HCT116 (cell line): ENCODE measurements at regions not wholly inside any gene's neighbourhood (a gene's known extent, or its start where the extent isn't known, plus 50 kb on each side); places are given as distances from the start of the nearest gene placed in this dataset.

Experiments
- ATAC-seq: fragments of 200-7000 bp; cut with Tn5 transposase; 2 replicates; pipeline ENCODE4 v1.9.1; 2020; ENCODE audit warnings: mild to moderate bottlenecking, moderate library complexity
- BruUV-seq: library from RNA; stranded (reverse); fragments of 400-500 nt; replicated peaks from 2 replicates; lab custom pipeline; 2021; lab: Mats Ljungman, UMichigan
- CTCF ChIA-PET: fragments of 300-600 bp; sonication (Branson Sonifier 250); formaldehyde crosslinking; loops from one replicate; lab custom pipeline; 2021; ENCODE audit warnings: antibody characterized with exemption; lab: Charles Lee
- POLR2A ChIA-PET: fragments of 300-600, 350-600 bp; sonication (Branson Sonifier 250); formaldehyde crosslinking; loops from one replicate; lab custom pipeline; 2021; ENCODE audit warnings: antibody characterized with exemption; lab: Charles Lee
- RAD21 ChIA-PET, 2 experiments: fragments of 300-600 bp; sonication (Branson Sonifier 250); formaldehyde crosslinking; loops; one replicate each; lab custom pipeline; 2023; ENCODE audit warnings: low total read pairs in 2 of 2; ENCODE audit not compliant: uncharacterized antibody in 2 of 2, unreplicated experiment in 2 of 2, low non-redundant PET in 1 of 2; lab: Charles Lee
- DNase-seq: peaks from one replicate; pipeline ENCODE4 v3.0.0-alpha.2; 2010; ENCODE audit warnings: low read depth, low spot score
- H2AFZ ChIP-seq: fragments of 200-600 bp; shearing (Covaris generic), sonication (generic); 2 replicates; pipeline ENCODE4 v1.6.1; 2017; ENCODE audit warnings: low read depth, mixed run types, mixed read lengths, antibody characterized with exemption, low read length; ENCODE audit not compliant: poor library complexity, severe bottlenecking
- H3K27ac ChIP-seq: 2 replicates; pipeline ENCODE4 v1.5.1; 2012; ENCODE audit warnings: low read depth, low read length
- H3K27me3 ChIP-seq: fragments of 200-600 bp; sonication (generic); 2 replicates; pipeline ENCODE4 v1.6.1; 2016; ENCODE audit warnings: mixed run types, low read length, mixed read lengths; ENCODE audit not compliant: insufficient read depth
- H3K36me3 ChIP-seq, 2 experiments: fragments of 200-500 bp in 1 of 2; fragments of 200-600 bp in 1 of 2; sonication (Bioruptor generic) in 1 of 2; sonication (generic) in 1 of 2; 2 replicates each; pipeline versions ENCODE4 v1.5.1 to v1.6.1; 2014 to 2016; ENCODE audit warnings: low read length in 2 of 2, inconsistent platforms in 1 of 2, mixed read lengths in 1 of 2, mixed run types in 1 of 2; ENCODE audit not compliant: insufficient read depth in 2 of 2, control insufficient read depth in 1 of 2
- H3K4me1 ChIP-seq, 2 experiments: fragments of 200-600 bp in 1 of 2; sonication (generic) in 1 of 2; 2 replicates each; pipeline versions ENCODE4 v1.5.1 to v1.6.1; 2012 to 2017; ENCODE audit warnings: low read length in 2 of 2, inconsistent platforms in 1 of 2, mild to moderate bottlenecking in 1 of 2, mixed read lengths in 1 of 2, mixed run types in 1 of 2, moderate library complexity in 1 of 2; ENCODE audit not compliant: insufficient read depth in 2 of 2, control insufficient read depth in 1 of 2
- H3K4me2 ChIP-seq: fragments of 200-600 bp; sonication (generic); 2 replicates; pipeline ENCODE4 v1.6.1; 2017; ENCODE audit warnings: mixed run types, low read length, mixed read lengths
- H3K4me3 ChIP-seq, 2 experiments: fragments of 200-600 bp in 1 of 2; sonication (generic) in 1 of 2; replicated peaks in 1 of 2; 2 replicates each; pipeline ENCODE4 v1.5.1; 2011 to 2016; ENCODE audit warnings: low read length in 2 of 2, control low read depth in 1 of 2, low read depth in 1 of 2, mild to moderate bottlenecking in 1 of 2, mixed read lengths in 1 of 2, mixed run types in 1 of 2
- H3K79me2 ChIP-seq: fragments of 200-600 bp; sonication (generic); 2 replicates; pipeline ENCODE4 v1.6.1; 2017; ENCODE audit warnings: mild to moderate bottlenecking, mixed run types, low read length, moderate library complexity, mixed read lengths; ENCODE audit not compliant: insufficient read depth
- H3K9ac ChIP-seq: fragments of 200-600 bp; sonication (generic); 2 replicates; pipeline ENCODE4 v1.6.1; 2016; ENCODE audit warnings: low read length, mixed read lengths
- H3K9me2 ChIP-seq: fragments of 200-600 bp; sonication (generic), shearing (Covaris generic); 2 replicates; pipeline ENCODE4 v1.6.1; 2017; ENCODE audit warnings: mixed run types, mild to moderate bottlenecking, moderate library complexity; ENCODE audit not compliant: insufficient read depth
- H3K9me3 ChIP-seq, 2 experiments: fragments of 200-500 bp in 1 of 2; fragments of 200-600 bp in 1 of 2; sonication (Bioruptor generic) in 1 of 2; sonication (generic) in 1 of 2; 2 replicates each; pipeline ENCODE4 v1.6.1; 2014 to 2017; ENCODE audit warnings: low read length in 2 of 2, mixed read lengths in 2 of 2, inconsistent platforms in 1 of 2, low read depth in 1 of 2, mild to moderate bottlenecking in 1 of 2, mixed run types in 1 of 2, moderate library complexity in 1 of 2; ENCODE audit not compliant: control insufficient read depth in 1 of 2, insufficient read depth in 1 of 2
- H4K20me1 ChIP-seq: fragments of 200-600 bp; sonication (generic), shearing (Covaris generic); 2 replicates; pipeline ENCODE4 v1.6.1; 2017; ENCODE audit warnings: mixed run types, mild to moderate bottlenecking, moderate library complexity; ENCODE audit not compliant: insufficient read depth
- CEBPB ChIP-seq: IDR thresholded peaks from 2 replicates; pipeline ENCODE4 v1.6.1; 2012; ENCODE audit warnings: low read depth
- EZH2phosphoT487 ChIP-seq: fragments of 200-600 bp; IDR thresholded peaks from 2 replicates; pipeline ENCODE4 v1.6.1; 2018; ENCODE audit warnings: antibody characterized with exemption, borderline replicate concordance
- POLR2A ChIP-seq: IDR thresholded peaks from 2 replicates; pipeline ENCODE4 v1.7.0; 2011; ENCODE audit warnings: borderline replicate concordance; ENCODE audit not compliant: insufficient read depth, insufficient read length; ENCODE audit errors: extremely low read depth
- POLR2AphosphoS5 ChIP-seq: IDR thresholded peaks from 2 replicates; pipeline ENCODE4 v1.6.1; 2011; ENCODE audit warnings: mild to moderate bottlenecking, low read depth, low read length, moderate library complexity
- SIN3A ChIP-seq: IDR thresholded peaks from 2 replicates; pipeline ENCODE4 v1.6.1; 2012; ENCODE audit warnings: low read depth
- TCF7L2 ChIP-seq: IDR thresholded peaks from 2 replicates; pipeline ENCODE4 v1.7.0; 2011; ENCODE audit warnings: borderline replicate concordance, inconsistent platforms; ENCODE audit not compliant: insufficient read depth, insufficient read length; ENCODE audit errors: extremely low read depth
- ZNF274 ChIP-seq: fragments of 200-500 bp; sonication (Bioruptor generic); IDR thresholded peaks from 2 replicates; pipeline ENCODE4 v1.6.1; 2014; ENCODE audit warnings: mild to moderate bottlenecking, low read depth, low read length, inconsistent platforms
- intact Hi-C: fragments of 100-400 bp; cut with micrococcal nuclease; formaldehyde crosslinking; loops from 2 replicates; pipeline ENCODE4 v1.10.0; 2022

DNA sequence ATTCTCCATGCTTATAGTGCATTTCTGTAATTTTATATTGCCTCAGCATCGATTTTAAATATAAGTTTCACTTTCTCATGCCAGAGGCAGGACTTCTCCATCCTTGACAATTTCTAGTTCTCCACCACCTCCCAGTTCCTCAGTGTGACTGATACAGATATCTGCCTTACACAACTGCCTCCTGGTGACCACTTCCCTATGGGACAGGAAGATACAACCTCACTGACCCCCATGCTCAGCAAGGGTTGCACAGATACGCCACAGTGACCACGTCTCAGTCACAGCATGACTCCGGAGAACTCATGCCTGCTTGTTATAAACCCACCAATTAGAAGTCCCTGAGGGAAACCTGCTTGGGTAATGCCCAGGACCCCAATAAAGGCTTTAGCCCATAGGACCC, 284.0 kb upstream of the MC4R start:
- Histone ChIP-seq H3K36me3 (no peaks in the 10 kb centered on the region), H3K4me3 (no peak overlapping the region), H3K27ac (no peak overlapping the region), H3K4me1 (no peaks in the 10 kb centered on the region), H3K9me3 (no peaks in the 10 kb centered on the region), H3K9ac (no peak overlapping the region), H3K9me2 (no peaks in the 10 kb centered on the region), H3K4me2 (no peak overlapping the region), H4K20me1 (no peaks in the 10 kb centered on the region), H3K27me3 (no peaks in the 10 kb centered on the region), H2AFZ (no peak overlapping the region), H3K79me2 (no peaks in the 10 kb centered on the region)
- ChIA-PET POLR2A (no interaction called here), RAD21 (no interaction called here), CTCF (no interaction called here)
- DNase-seq = no peak
- intact Hi-C loops = no loop called here
- ATAC-seq = no peak
- TF ChIP-seq TCF7L2 = no peak
- no peak for TF ChIP-seq EZH2phosphoT487
- BruUV-seq = no TSS peak

GRCh38 chr18:60662491-60662890, 289.9 kb upstream of the MC4R start:
- DNase-seq (no peak), ATAC-seq (no peak)
- no peak overlapping the region for H3K4me2 ChIP-seq
- intact Hi-C loops = no loop called here
- no peak overlapping the region for H3K9ac ChIP-seq
- no peaks in the 10 kb centered on the region for H4K20me1 ChIP-seq
- no TSS peak for BruUV-seq
- no peaks in the 10 kb centered on the region for H3K4me1 ChIP-seq
- no peak overlapping the region for H3K4me3 ChIP-seq
- no peaks in the 10 kb centered on the region for H3K9me3 ChIP-seq
- no peaks in the 10 kb centered on the region for H3K27me3 ChIP-seq
- no peak for TF ChIP-seq ZNF274
- TF ChIP-seq SIN3A = no peak
- TF ChIP-seq POLR2AphosphoS5 = no peak
- no peak for TF ChIP-seq POLR2A
- no peak for TF ChIP-seq CEBPB
- H3K27ac ChIP-seq = no peak overlapping the region
- ChIA-PET CTCF (no interaction called here), RAD21 (no interaction called here), POLR2A (no interaction called here)
- H3K9me2 ChIP-seq = no peaks in the 10 kb centered on the region
- H3K79me2 ChIP-seq = no peaks in the 10 kb centered on the region
- no peak overlapping the region for H2AFZ ChIP-seq
- no peaks in the 10 kb centered on the region for H3K36me3 ChIP-seq
